ENCODE measurements at regions not wholly inside any gene's neighbourhood (a gene's known extent, or its start where the extent isn't known, plus 50 kb on each side); places are given as distances from the start of the nearest gene placed in this dataset.

- TF ChIP-seq POLR2A (IDR thresholded peaks at IDR 0.05) = no peak
- TF ChIP-seq, protein P1, sequence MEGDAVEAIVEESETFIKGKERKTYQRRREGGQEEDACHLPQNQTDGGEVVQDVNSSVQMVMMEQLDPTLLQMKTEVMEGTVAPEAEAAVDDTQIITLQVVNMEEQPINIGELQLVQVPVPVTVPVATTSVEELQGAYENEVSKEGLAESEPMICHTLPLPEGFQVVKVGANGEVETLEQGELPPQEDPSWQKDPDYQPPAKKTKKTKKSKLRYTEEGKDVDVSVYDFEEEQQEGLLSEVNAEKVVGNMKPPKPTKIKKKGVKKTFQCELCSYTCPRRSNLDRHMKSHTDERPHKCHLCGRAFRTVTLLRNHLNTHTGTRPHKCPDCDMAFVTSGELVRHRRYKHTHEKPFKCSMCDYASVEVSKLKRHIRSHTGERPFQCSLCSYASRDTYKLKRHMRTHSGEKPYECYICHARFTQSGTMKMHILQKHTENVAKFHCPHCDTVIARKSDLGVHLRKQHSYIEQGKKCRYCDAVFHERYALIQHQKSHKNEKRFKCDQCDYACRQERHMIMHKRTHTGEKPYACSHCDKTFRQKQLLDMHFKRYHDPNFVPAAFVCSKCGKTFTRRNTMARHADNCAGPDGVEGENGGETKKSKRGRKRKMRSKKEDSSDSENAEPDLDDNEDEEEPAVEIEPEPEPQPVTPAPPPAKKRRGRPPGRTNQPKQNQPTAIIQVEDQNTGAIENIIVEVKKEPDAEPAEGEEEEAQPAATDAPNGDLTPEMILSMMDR (IDR thresholded peaks at IDR 0.05 in 4 of 5, conservative IDR thresholded peaks at IDR 0.05 in 1 of 5) = no peak
Observed at GRCh38 chr12:107184359-107184930, 91.1 kb upstream of the CRY1 start.

All from gastrocnemius medialis (tissue), 4 donors.